GM18511 (cell line): ENCODE measurements at regions not wholly inside any gene's neighbourhood (a gene's known extent, or its start where the extent isn't known, plus 50 kb on each side); places are given as distances from the start of the nearest gene placed in this dataset.

Experiments used
- ATAC-seq: cut with Tn5 transposase; IDR thresholded peaks from one replicate; pipeline ENCODE4 v1.9.1; 2021; ENCODE audit warnings: mild to moderate bottlenecking, moderate library complexity; ENCODE audit not compliant: unreplicated experiment

- no peak for ATAC-seq
Observed at GRCh38 chr13:24074678-24075077, 85.8 kb upstream of the SPATA13 start.

- ATAC-seq: no peak
Observed at GRCh38 chr13:24075137-24075975, 85.2 kb upstream of the SPATA13 start.

- no peak for ATAC-seq
Observed at GRCh38 chr13:24076109-24076508, 84.4 kb upstream of the SPATA13 start.

- ATAC-seq: no peak
Observed at GRCh38 chr13:24076636-24077035, 83.9 kb upstream of the SPATA13 start.

GRCh38 chr13:24080134-24080533 lies 80.4 kb upstream of the SPATA13 start:
- ATAC-seq: no peak

GRCh38 chr13:24081387-24081786 lies 79.1 kb upstream of the SPATA13 start:
- ATAC-seq: no peak

GRCh38 chr13:24083141-24083540 lies 77.4 kb upstream of the SPATA13 start:
- ATAC-seq: no peak

- ATAC-seq: no peak
Observed at GRCh38 chr13:24083722-24084421, 76.6 kb upstream of the SPATA13 start.

GRCh38 chr13:24085662-24086061 lies 74.9 kb upstream of the SPATA13 start:
- no peak for ATAC-seq

- ATAC-seq: no peak
Observed at GRCh38 chr13:24086642-24087041, 73.9 kb upstream of the SPATA13 start.

GRCh38 chr13:24087605-24088225 lies 72.8 kb upstream of the SPATA13 start:
- no peak for ATAC-seq

GRCh38 chr13:24090049-24090448 lies 70.5 kb upstream of the SPATA13 start:
- ATAC-seq: no peak

GRCh38 chr13:24091080-24091479 lies 69.4 kb upstream of the SPATA13 start:
- no peak for ATAC-seq

- ATAC-seq: no peak
Observed at GRCh38 chr13:24092108-24092507, 68.4 kb upstream of the SPATA13 start.

- ATAC-seq: no peak
Observed at GRCh38 chr13:24093047-24093446, 67.5 kb upstream of the SPATA13 start.

- ATAC-seq: no peak
Observed at GRCh38 chr13:24096659-24097058, 63.9 kb upstream of the SPATA13 start.

GRCh38 chr13:24097064-24097463 lies 63.5 kb upstream of the SPATA13 start:
- ATAC-seq: peak; percentile 77

GRCh38 chr13:24097667-24098066 lies 62.9 kb upstream of the SPATA13 start:
- peak; percentile 44 for ATAC-seq

GRCh38 chr13:24099490-24099889 lies 61.0 kb upstream of the SPATA13 start:
- no peak for ATAC-seq

GRCh38 chr13:24100188-24100587 lies 60.3 kb upstream of the SPATA13 start:
- ATAC-seq: no peak

- no peak for ATAC-seq
Observed at GRCh38 chr13:24103782-24104372, 56.6 kb upstream of the SPATA13 start.
